CD4-positive, alpha-beta T cell (primary cell): ENCODE measurements at regions not wholly inside any gene's neighbourhood (a gene's known extent, or its start where the extent isn't known, plus 50 kb on each side); places are given as distances from the start of the nearest gene placed in this dataset.

Experiments used
- ATAC-seq: fragments of 200-7000 bp; cut with Tn5 transposase; one replicate; pipeline ENCODE4 v1.10.0; 2022; ENCODE audit warnings: mild to moderate bottlenecking; ENCODE audit not compliant: poor library complexity
- CTCF ChIA-PET: fragments of 350-600 bp; sonication (Branson Sonifier 250); formaldehyde crosslinking; loops from one replicate; lab custom pipeline; 2021; ENCODE audit warnings: antibody characterized with exemption, inconsistent platforms; lab: Charles Lee
- POLR2A ChIA-PET: fragments of 350-600 bp; sonication (Branson Sonifier 250); formaldehyde crosslinking; loops from one replicate; lab custom pipeline; 2021; ENCODE audit warnings: antibody characterized with exemption, inconsistent platforms; lab: Charles Lee
- DNase-seq, 14 experiments: peaks; one replicate each; pipeline ENCODE4 v3.0.0-alpha.2; 2013 to 2020; ENCODE audit warnings: mixed read lengths in 2 of 14
- H3K27ac ChIP-seq, 2 donors: one replicate each; pipeline versions ENCODE4 v1.5.1 to v1.7.0; 2013; ENCODE audit warnings: low read length in 2 of 2, low read depth in 1 of 2, mild to moderate bottlenecking in 1 of 2
- H3K27me3 ChIP-seq, 2 experiments: 1 replicate in 1 of 2; 2 replicates in 1 of 2; pipeline versions ENCODE4 v1.6.1 to v1.7.0; 2013; ENCODE audit warnings: low read length in 2 of 2, control low read depth in 1 of 2, mild to moderate bottlenecking in 1 of 2, moderate library complexity in 1 of 2; ENCODE audit not compliant: insufficient read depth in 2 of 2, control insufficient read depth in 1 of 2
- H3K36me3 ChIP-seq: one replicate; pipeline ENCODE4 v1.6.1; 2013; ENCODE audit warnings: low read length, control low read depth; ENCODE audit not compliant: insufficient read depth
- H3K4me1 ChIP-seq: one replicate; pipeline ENCODE4 v1.6.1; 2013; ENCODE audit warnings: low read length, control low read depth; ENCODE audit not compliant: insufficient read depth
- H3K4me3 ChIP-seq: one replicate; pipeline ENCODE4 v1.5.1; 2013; ENCODE audit warnings: mild to moderate bottlenecking, low read length, moderate library complexity
- H3K9me3 ChIP-seq, 2 experiments: 1 replicate in 1 of 2; 2 replicates in 1 of 2; pipeline versions ENCODE4 v1.6.1 to v1.7.0; 2013; ENCODE audit warnings: low read length in 2 of 2, mild to moderate bottlenecking in 2 of 2, control low read depth in 1 of 2, moderate library complexity in 1 of 2; ENCODE audit not compliant: control insufficient read depth in 1 of 2, insufficient read depth in 1 of 2
- H3K27ac Mint-ChIP-seq: one replicate; pipeline ENCODE4 v1.8.0; 2020; ENCODE audit warnings: mixed read lengths
- H3K27me3 Mint-ChIP-seq: one replicate; pipeline ENCODE4 v1.8.0; 2021; ENCODE audit warnings: mixed read lengths
- H3K36me3 Mint-ChIP-seq: one replicate; pipeline ENCODE4 v1.8.0; 2021; ENCODE audit warnings: low read depth, mixed read lengths
- H3K4me1 Mint-ChIP-seq: one replicate; pipeline ENCODE4 v1.8.0; 2021; ENCODE audit warnings: low read depth, mixed read lengths
- H3K4me3 Mint-ChIP-seq: one replicate; pipeline ENCODE4 v1.8.0; 2020; ENCODE audit warnings: mild to moderate bottlenecking, mixed read lengths
- H3K9me3 Mint-ChIP-seq: one replicate; pipeline ENCODE4 v1.8.0; 2020; ENCODE audit warnings: mixed read lengths
- CTCF ChIP-seq: fragments of 200-600 bp; IDR thresholded peaks from one replicate; pipeline ENCODE4 v1.8.0; 2022; ENCODE audit warnings: antibody characterized with exemption, mild to moderate bottlenecking
- intact Hi-C, 2 experiments: fragments of 100-400 bp; cut with DNase I in 1 of 2; cut with micrococcal nuclease in 1 of 2; formaldehyde crosslinking; loops; one replicate each; pipeline versions ENCODE4 v1.15.1 to v1.9.0; 2023 to 2025; cut with DNase I, micrococcal nuclease

- TF ChIP-seq CTCF, result no peak
- no peak overlapping the region for H3K27ac Mint-ChIP-seq
- ATAC-seq (no peak), DNase-seq (no peak)
- Histone ChIP-seq H3K27ac (no peak overlapping the region), H3K36me3 (no peaks in the 10 kb centered on the region), H3K4me1 (no peaks in the 10 kb centered on the region), H3K9me3 (no peaks in the 10 kb centered on the region), H3K4me3 (no peak overlapping the region), H3K27me3 (no peaks in the 10 kb centered on the region)
- no peaks in the 10 kb centered on the region for H3K36me3 Mint-ChIP-seq
- no peak overlapping the region for H3K4me3 Mint-ChIP-seq
- CTCF ChIA-PET, result no interaction called here
- POLR2A ChIA-PET, result no interaction called here
- no peaks in the 10 kb centered on the region for H3K4me1 Mint-ChIP-seq
- intact Hi-C loops, result loop anchor here in 1 of 2 experiments (1.0 kb wide), 1 partner anchor 32 kb away; no protein-coding TSS in a partner anchor
- H3K27me3 Mint-ChIP-seq, result peaks cover 25% of the 10 kb centered on the region
- H3K9me3 Mint-ChIP-seq, result no peaks in the 10 kb centered on the region
Observed at GRCh38 chr6:53989504-53989903, 121.7 kb upstream of the MLIP start.

GRCh38 chr6:53992522-53992921 lies 118.7 kb upstream of the MLIP start:
- H3K27me3 Mint-ChIP-seq, result peaks cover 29% of the 10 kb centered on the region
- no peak for ATAC-seq
- H3K27ac ChIP-seq, result no peak overlapping the region
- TF ChIP-seq CTCF, result no peak
- H3K4me1 Mint-ChIP-seq, result no peaks in the 10 kb centered on the region
- H3K4me3 ChIP-seq, result no peak overlapping the region
- CTCF ChIA-PET, result no interaction called here
- H3K4me3 Mint-ChIP-seq, result no peak overlapping the region
- DNase-seq, result no peak
- no peaks in the 10 kb centered on the region for H3K9me3 Mint-ChIP-seq
- no peaks in the 10 kb centered on the region for H3K9me3 ChIP-seq
- no peaks in the 10 kb centered on the region for H3K27me3 ChIP-seq
- H3K36me3 ChIP-seq, result no peaks in the 10 kb centered on the region
- H3K36me3 Mint-ChIP-seq, result no peaks in the 10 kb centered on the region
- POLR2A ChIA-PET, result no interaction called here
- no peak overlapping the region for H3K27ac Mint-ChIP-seq
- H3K4me1 ChIP-seq, result no peaks in the 10 kb centered on the region
- intact Hi-C loops, result no loop called here

GRCh38 chr6:53994201-53994600 lies 117.0 kb upstream of the MLIP start:
- Mint-ChIP-seq H3K4me3 (no peak overlapping the region), H3K4me1 (peaks cover 6% of the 10 kb centered on the region), H3K36me3 (no peaks in the 10 kb centered on the region), H3K27me3 (peaks cover 35% of the 10 kb centered on the region), H3K27ac (no peak overlapping the region), H3K9me3 (no peaks in the 10 kb centered on the region)
- ATAC-seq (no peak), DNase-seq (no peak)
- intact Hi-C loops, result no loop called here
- POLR2A ChIA-PET, result no interaction called here
- no peak for TF ChIP-seq CTCF
- no peaks in the 10 kb centered on the region for H3K4me1 ChIP-seq
- CTCF ChIA-PET, result no interaction called here
- no peak overlapping the region for H3K27ac ChIP-seq
- H3K4me3 ChIP-seq, result no peak overlapping the region
- H3K9me3 ChIP-seq, result peaks cover 0 to under 1% of the 10 kb centered on the region in 2 experiments
- H3K36me3 ChIP-seq, result no peaks in the 10 kb centered on the region
- no peaks in the 10 kb centered on the region for H3K27me3 ChIP-seq
